Stomach (tissue), 4 donors: ENCODE measurements at regions not wholly inside any gene's neighbourhood (a gene's known extent, or its start where the extent isn't known, plus 50 kb on each side); places are given as distances from the start of the nearest gene placed in this dataset.

Experiments used
- EP300 ChIP-seq: sonication (generic); formaldehyde crosslinking; IDR thresholded peaks from one replicate; pipeline ENCODE4 v1.6.1; 2017; ENCODE audit warnings: antibody characterized with exemption
- POLR2A ChIP-seq, 4 donors: fragments of 450-650 bp; IDR thresholded peaks; one replicate each; pipeline ENCODE4 v1.6.1; 2016; ENCODE audit warnings: antibody characterized with exemption in 4 of 4, control low read depth in 2 of 4, mild to moderate bottlenecking in 1 of 4, moderate library complexity in 1 of 4
- POLR2AphosphoS5 ChIP-seq, 3 donors: sonication (generic); formaldehyde crosslinking; IDR thresholded peaks; one replicate each; pipeline ENCODE4 v1.6.1; 2016; ENCODE audit warnings: antibody characterized with exemption in 3 of 3
- TF ChIP-seq, protein P1 (sequence below), 7 experiments: fragments of 450-650 bp in 4 of 7; fragments of 200-600 bp in 3 of 7; sonication (generic) in 3 of 7; IDR thresholded peaks; one replicate each; pipeline ENCODE4 v1.5.1; 2016 to 2019; ENCODE audit warnings: antibody characterized with exemption in 7 of 7, control low read depth in 2 of 7, mild to moderate bottlenecking in 1 of 7

DNA sequence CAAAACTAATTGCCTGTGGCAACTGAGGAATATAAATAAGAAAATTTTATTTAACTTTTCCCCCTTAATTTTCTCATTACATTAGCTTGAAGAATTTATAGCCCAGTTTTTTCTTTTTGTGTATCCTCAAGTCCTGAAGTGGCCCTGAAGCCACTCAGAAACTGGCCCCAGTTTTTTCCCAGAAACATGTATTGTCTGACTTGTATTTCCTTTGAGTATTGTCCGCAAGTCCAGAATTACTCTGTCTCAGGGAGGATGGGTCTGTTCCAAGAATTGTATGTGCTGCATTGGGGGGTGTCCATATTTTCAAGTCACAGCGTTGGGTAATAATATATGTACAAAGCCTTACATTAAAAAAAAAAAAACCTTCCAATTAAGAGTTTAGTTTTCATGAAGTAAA lies 149.7 kb upstream of the IL12A start:
- no peak for TF ChIP-seq POLR2AphosphoS5 (IDR thresholded peaks at IDR 0.05)
- TF ChIP-seq, protein P1, sequence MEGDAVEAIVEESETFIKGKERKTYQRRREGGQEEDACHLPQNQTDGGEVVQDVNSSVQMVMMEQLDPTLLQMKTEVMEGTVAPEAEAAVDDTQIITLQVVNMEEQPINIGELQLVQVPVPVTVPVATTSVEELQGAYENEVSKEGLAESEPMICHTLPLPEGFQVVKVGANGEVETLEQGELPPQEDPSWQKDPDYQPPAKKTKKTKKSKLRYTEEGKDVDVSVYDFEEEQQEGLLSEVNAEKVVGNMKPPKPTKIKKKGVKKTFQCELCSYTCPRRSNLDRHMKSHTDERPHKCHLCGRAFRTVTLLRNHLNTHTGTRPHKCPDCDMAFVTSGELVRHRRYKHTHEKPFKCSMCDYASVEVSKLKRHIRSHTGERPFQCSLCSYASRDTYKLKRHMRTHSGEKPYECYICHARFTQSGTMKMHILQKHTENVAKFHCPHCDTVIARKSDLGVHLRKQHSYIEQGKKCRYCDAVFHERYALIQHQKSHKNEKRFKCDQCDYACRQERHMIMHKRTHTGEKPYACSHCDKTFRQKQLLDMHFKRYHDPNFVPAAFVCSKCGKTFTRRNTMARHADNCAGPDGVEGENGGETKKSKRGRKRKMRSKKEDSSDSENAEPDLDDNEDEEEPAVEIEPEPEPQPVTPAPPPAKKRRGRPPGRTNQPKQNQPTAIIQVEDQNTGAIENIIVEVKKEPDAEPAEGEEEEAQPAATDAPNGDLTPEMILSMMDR (IDR thresholded peaks at IDR 0.05): no peak
- TF ChIP-seq POLR2A (IDR thresholded peaks at IDR 0.05): no peak
- no peak for TF ChIP-seq EP300
